ENCODE measurements at regions not wholly inside any gene's neighbourhood (a gene's known extent, or its start where the extent isn't known, plus 50 kb on each side); places are given as distances from the start of the nearest gene placed in this dataset.

DNA sequence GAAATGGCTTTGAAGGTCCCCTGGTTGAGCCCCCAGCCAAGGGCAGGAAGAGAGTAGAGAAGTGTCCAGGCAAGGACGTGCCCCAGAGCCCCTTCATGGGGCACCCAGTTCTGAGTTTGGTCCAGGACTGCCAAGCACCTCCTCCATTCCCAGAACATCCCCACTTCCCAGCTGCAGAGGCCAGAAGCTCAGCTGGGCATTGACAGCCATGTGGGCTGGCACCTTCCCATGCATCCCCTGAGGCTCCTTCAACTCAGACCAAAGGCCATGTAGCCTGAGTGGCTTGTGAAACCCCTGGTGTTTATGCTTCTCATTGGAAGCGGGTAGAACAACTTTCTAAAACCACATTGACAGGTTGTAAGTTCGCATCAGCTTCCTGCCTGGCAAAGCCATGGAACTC, 789.6 kb downstream of the TBC1D22A start:
- Histone ChIP-seq H3K9me1 (ENCODE audit: insufficient read depth, low read length) (no peaks in the 10 kb centered on the region), H2BK120ac (ENCODE audit: low read depth, low read length) (no peak overlapping the region), H3K23ac (ENCODE audit: low read depth, low read length) (no peak overlapping the region), H3K18ac (ENCODE audit: low read depth, low read length) (no peak overlapping the region), H2AK5ac (ENCODE audit: low read depth, low read length) (no peak overlapping the region), H3K27ac (ENCODE audit: insufficient read depth, low read length) (no peak overlapping the region), H2BK15ac (ENCODE audit: low read depth, low read length) (no peak overlapping the region), H3K56ac (ENCODE audit: extremely low read depth, insufficient read depth, low read length) (no peak overlapping the region), H3K27me3 (ENCODE audit: control insufficient read depth, insufficient read depth, low read length) (no peaks in the 10 kb centered on the region), H3K4me3 (ENCODE audit: insufficient read depth, low read depth, low read length) (no peak overlapping the region), H4K5ac (ENCODE audit: low read depth, low read length) (no peak overlapping the region), H3K36me3 (ENCODE audit: control insufficient read depth, insufficient read depth, low read length) (no peaks in the 10 kb centered on the region), H2BK5ac (ENCODE audit: low read depth, low read length, poor library complexity, severe bottlenecking) (no peak overlapping the region), H3K4me2 (ENCODE audit: low read depth, low read length) (no peak overlapping the region), H3K4ac (ENCODE audit: low read depth, low read length) (no peak overlapping the region), H3K14ac (replicated peaks; ENCODE audit: low read depth, low read length) (no peak overlapping the region), H3K9ac (ENCODE audit: low read depth, low read length) (no peak overlapping the region), H4K8ac (ENCODE audit: low read depth in 2 of 2, low read length in 2 of 2) (no peak overlapping the region), H2BK20ac (ENCODE audit: low read depth, low read length) (no peak overlapping the region), H4K20me1 (ENCODE audit: insufficient read depth, low read length) (no peaks in the 10 kb centered on the region), H3K9me3 (ENCODE audit: control insufficient read depth, insufficient read depth, low read length) (peaks cover 34% of the 10 kb centered on the region), H3K4me1 (ENCODE audit: control insufficient read depth, insufficient read depth, low read length) (no peaks in the 10 kb centered on the region), H4K91ac (ENCODE audit: insufficient read depth, low read depth, low read length) (no peak overlapping the region), H2AK9ac (replicated peaks; ENCODE audit: low read depth, low read length, poor library complexity) (no peak overlapping the region), H2AFZ (replicated peaks; ENCODE audit: low read length, poor library complexity) (no peak overlapping the region), H3K79me1 (ENCODE audit: low read depth in 1 of 2, low read length in 2 of 2) (no peaks in the 10 kb centered on the region)
- ChIA-PET CTCF (no interaction called here), POLR2A (ENCODE audit: unreplicated experiment) (no interaction called here)
- in situ Hi-C loops (cut with MboI; ENCODE audit: low sequenced_read_pairs), result no loop called here
- dilution Hi-C loops (cut with HindIII; ENCODE audit: low sequenced_read_pairs, unreplicated experiment), result no loop called here
- TF ChIP-seq MXI1 (IDR thresholded peaks at IDR 0.05; ENCODE audit: borderline replicate concordance, low read depth, low read length) (no peak), MAZ (IDR thresholded peaks at IDR 0.05; ENCODE audit: borderline replicate concordance, low read depth, low read length) (no peak), FOS (IDR thresholded peaks at IDR 0.05; ENCODE audit: low read depth, low read length) (no peak)
- no TSS peak for BruUV-seq (replicated peaks)
- no peak for DNase-seq
- WGBS, 2 experiments (ENCODE audit: extremely low coverage in 2 of 2, insufficient read length in 1 of 2), result no CpG with 5 or more reads among the region's 3 CpGs
- ATAC-seq (ENCODE audit: low read depth), result no peak
- intact Hi-C loops (cut with micrococcal nuclease), result no loop called here

Data from IMR-90 (cell line).